Psoas muscle (tissue), 7 donors: ENCODE measurements at regions not wholly inside any gene's neighbourhood (a gene's known extent, or its start where the extent isn't known, plus 50 kb on each side); places are given as distances from the start of the nearest gene placed in this dataset.

Experiments used
- ATAC-seq, 4 donors: fragments of 200-7000 bp; cut with Tn5 transposase; one replicate each; pipeline ENCODE4 v1.9.1; 2020; ENCODE audit warnings: moderate library complexity in 3 of 4, mild to moderate bottlenecking in 2 of 4
- DNase-seq, 2 donors: peaks; one replicate each; pipeline ENCODE4 v3.0.0-alpha.2; 2020
- H3K27ac ChIP-seq: fragments of 200-600 bp; one replicate; pipeline ENCODE4 v1.8.0; 2022
- H3K27me3 ChIP-seq, 3 donors: fragments of 200-600 bp in 1 of 3; one replicate each; pipeline versions ENCODE4 v1.6.1 to v1.8.0; 2013 to 2022; ENCODE audit warnings: low read length in 2 of 3, mild to moderate bottlenecking in 2 of 3, moderate library complexity in 1 of 3; ENCODE audit not compliant: insufficient read depth in 3 of 3
- H3K36me3 ChIP-seq, 2 donors: fragments of 200-600 bp in 1 of 2; one replicate each; pipeline versions ENCODE4 v1.6.1 to v1.8.0; 2013 to 2022; ENCODE audit warnings: low read depth in 1 of 2, mild to moderate bottlenecking in 1 of 2, moderate library complexity in 1 of 2; ENCODE audit not compliant: insufficient read depth in 1 of 2
- H3K4me1 ChIP-seq: fragments of 200-600 bp; one replicate; pipeline ENCODE4 v1.8.0; 2022
- H3K4me3 ChIP-seq: fragments of 200-600 bp; one replicate; pipeline ENCODE4 v1.8.0; 2022; ENCODE audit warnings: mild to moderate bottlenecking
- H3K9me3 ChIP-seq: fragments of 200-600 bp; one replicate; pipeline ENCODE4 v1.8.0; 2022
- CTCF ChIP-seq: fragments of 200-600 bp; IDR thresholded peaks from one replicate; pipeline ENCODE4 v1.8.0; 2022; ENCODE audit warnings: antibody characterized with exemption
- WGBS, 3 donors: extraction: QIAGEN DNeasy Blood & Tissue Kit; methylation state at CpG; one replicate each; pipeline versions ENCODE4 v1.1.6 to v1.1.7; 2013; 5-methylcytosine and 5-hydroxymethylcytosine counted together
- intact Hi-C, 2 donors: fragments of 100-400 bp; cut with DNase I; formaldehyde crosslinking; loops; one replicate each; pipeline versions ENCODE4 v1.11.0 to v1.14.2; 2022
- donor health status: healthy with polysubstance abuse.
- donor health status: DM: no; HTN: no; CAD: no; lungs with moderate emphysema.
- donor health status: Bipolar disorder and iron deficiency.
- donor health status: healthy.
- donor health status: DM: yes; HTN: yes; CAD: no.
- donor health status: DM: no; HTN: no; CAD: no.
- donor health status: DM: yes; HTN: yes; CAD: no.

- intact Hi-C loops: no loop called here
- Histone ChIP-seq H3K4me1 (no peaks in the 10 kb centered on the region), H3K9me3 (no peaks in the 10 kb centered on the region), H3K27ac (no peak overlapping the region), H3K4me3 (no peak overlapping the region), H3K36me3 (no peaks in the 10 kb centered on the region), H3K27me3 (no peaks in the 10 kb centered on the region)
- no peak for ATAC-seq
- WGBS, 3 donors: 73 to 87% (median 76%) methylated on average over 2 of the region's 2 CpGs
- DNase-seq: no peak
- no peak for TF ChIP-seq CTCF
Measured at GRCh38 chr2:138234265-138234664, 267.3 kb upstream of the SPOPL start.

- H3K36me3 ChIP-seq: no peaks in the 10 kb centered on the region
- no peaks in the 10 kb centered on the region for H3K9me3 ChIP-seq
- intact Hi-C loops: no loop called here
- H3K4me3 ChIP-seq: no peak overlapping the region
- H3K27me3 ChIP-seq: no peaks in the 10 kb centered on the region
- H3K4me1 ChIP-seq: no peaks in the 10 kb centered on the region
- DNase-seq (no peak), ATAC-seq (no peak)
- WGBS, 3 donors: 90 to 95% (median 90%) methylated on average over 2 of the region's 2 CpGs
- H3K27ac ChIP-seq: no peak overlapping the region
- TF ChIP-seq CTCF: no peak
Measured at GRCh38 chr2:138235041-138235440, 266.5 kb upstream of the SPOPL start.

- H3K4me1 ChIP-seq: no peaks in the 10 kb centered on the region
- WGBS, 3 donors: 96 to 98% (median 96%) methylated on average over 6 of the region's 6 CpGs
- no peaks in the 10 kb centered on the region for H3K9me3 ChIP-seq
- TF ChIP-seq CTCF: no peak
- H3K27me3 ChIP-seq: no peaks in the 10 kb centered on the region
- ATAC-seq (no peak), DNase-seq (no peak)
- H3K36me3 ChIP-seq: no peaks in the 10 kb centered on the region
- no peak overlapping the region for H3K4me3 ChIP-seq
- H3K27ac ChIP-seq: no peak overlapping the region
- intact Hi-C loops: no loop called here
Measured at GRCh38 chr2:138236142-138236541, 265.4 kb upstream of the SPOPL start.

- ATAC-seq: no peak
- intact Hi-C loops: no loop called here
Measured at GRCh38 chr2:138237667-138238384, 263.7 kb upstream of the SPOPL start.

More at GRCh38 chr2:138237667-138238384, 263.7 kb upstream of the SPOPL start:
- DNase-seq: no peak
- H3K36me3 ChIP-seq: no peaks in the 10 kb centered on the region
- no peaks in the 10 kb centered on the region for H3K9me3 ChIP-seq
- H3K27me3 ChIP-seq: no peaks in the 10 kb centered on the region
- no peak for TF ChIP-seq CTCF
- H3K4me3 ChIP-seq: no peak overlapping the region
- H3K27ac ChIP-seq: no peak overlapping the region
- H3K4me1 ChIP-seq: no peaks in the 10 kb centered on the region
- 27 to 38% (median 36%) methylated on average over 5 of the region's 5 CpGs for WGBS, 3 donors
